NOMO-1 treated with dmso at 0.1 percent for 144 hours (cell line): ENCODE measurements at regions not wholly inside any gene's neighbourhood (a gene's known extent, or its start where the extent isn't known, plus 50 kb on each side); places are given as distances from the start of the nearest gene placed in this dataset.

ENCODE experiments used
- DNase-seq: peaks from one replicate; lab custom pipeline; 2025; ENCODE audit not compliant: unreplicated experiment; lab: John Stamatoyannopoulos, UW

DNA sequence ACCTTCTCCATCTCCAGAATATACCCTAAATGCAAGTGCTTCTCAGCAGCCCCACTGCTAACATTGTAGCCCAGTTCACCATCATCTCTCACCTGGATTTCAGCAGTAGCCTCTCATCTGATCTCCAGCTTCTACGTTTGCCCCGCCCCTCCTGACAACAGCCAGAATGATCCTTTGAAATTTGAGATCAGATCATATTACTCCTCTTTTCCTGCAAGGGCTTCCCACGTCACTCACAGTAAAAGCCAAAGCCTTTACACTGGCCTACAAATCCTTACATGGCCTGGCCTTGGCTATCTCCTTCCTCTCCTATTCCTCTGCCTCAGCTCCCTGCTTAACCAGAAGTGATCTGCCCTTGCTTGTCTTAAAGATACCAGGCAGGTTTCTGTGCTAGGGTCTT lies 94.3 kb upstream of the NBEA start:
- DNase-seq, result no peak

DNA sequence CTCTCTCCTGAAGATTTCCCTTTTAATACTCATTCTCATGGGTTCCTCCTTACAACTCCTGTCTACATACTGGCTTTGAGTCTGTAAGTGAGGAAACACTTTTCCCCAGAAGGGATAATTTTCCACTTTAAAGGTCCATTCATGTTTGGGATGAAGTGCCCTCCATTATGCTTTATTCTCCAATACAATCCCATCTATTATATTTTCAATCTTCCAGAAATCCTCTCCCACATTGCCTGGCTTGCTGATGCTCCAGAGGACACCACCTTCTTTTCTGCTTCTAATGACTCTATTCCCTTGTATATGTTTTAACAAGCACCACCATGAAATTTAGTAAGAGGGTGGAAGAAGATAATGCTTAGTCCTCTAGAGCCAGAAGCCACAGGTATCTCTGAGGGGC lies 92.7 kb upstream of the NBEA start:
- DNase-seq, result no peak

DNA sequence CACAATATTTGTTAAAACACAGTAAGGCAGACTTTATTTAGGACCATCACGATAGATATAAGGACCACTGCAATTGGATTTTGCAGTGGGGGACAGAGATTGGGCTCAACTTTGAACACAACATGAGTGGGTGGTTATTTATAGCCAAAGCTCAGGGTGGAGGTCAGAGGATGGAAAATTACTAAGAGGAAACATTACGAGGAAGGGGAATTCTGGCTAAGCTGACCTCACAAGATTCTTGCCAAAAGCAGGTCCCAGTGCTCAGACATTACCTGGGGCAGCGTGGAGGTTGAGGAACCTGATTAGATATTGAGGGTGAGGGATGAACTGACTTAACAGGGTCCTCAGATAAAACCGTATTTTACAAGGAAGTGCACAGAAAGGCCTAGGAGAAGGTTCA lies 88.9 kb upstream of the NBEA start:
- DNase-seq, result no peak

DNA sequence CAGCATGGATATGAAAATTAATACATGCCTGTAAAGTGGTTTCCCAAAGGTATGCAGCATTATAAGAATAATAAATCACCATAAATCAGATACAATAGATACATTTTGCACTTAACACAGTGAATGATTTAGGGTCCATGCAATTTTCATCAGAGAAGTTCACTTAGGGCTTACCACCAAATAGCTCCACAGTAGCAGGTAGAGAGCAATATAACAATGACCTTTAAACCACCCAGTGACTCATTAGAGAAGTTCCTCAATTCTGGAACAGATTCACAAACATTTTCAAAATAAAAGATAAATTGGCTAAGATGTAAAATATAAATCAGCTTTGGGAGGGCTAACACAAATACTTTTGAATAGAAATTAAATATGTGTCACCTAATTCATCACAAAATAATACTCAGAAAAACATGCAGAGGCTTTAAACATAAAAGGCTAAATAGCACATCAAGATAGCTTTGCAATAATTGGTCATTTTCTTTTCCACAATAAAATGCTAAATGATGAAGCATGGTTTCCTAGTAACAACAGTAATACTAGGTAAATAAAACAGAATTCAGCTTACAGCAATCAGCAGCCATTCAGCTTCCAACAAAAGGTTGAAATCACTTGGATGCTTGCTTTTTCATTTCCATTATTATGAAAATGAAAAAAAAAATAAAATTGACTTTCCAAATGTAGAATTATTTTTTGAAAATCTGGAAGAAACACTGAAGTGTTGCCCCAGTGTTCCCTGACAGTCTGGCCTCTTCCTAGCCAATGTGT lies 84.3 kb upstream of the NBEA start:
- no peak for DNase-seq

DNA sequence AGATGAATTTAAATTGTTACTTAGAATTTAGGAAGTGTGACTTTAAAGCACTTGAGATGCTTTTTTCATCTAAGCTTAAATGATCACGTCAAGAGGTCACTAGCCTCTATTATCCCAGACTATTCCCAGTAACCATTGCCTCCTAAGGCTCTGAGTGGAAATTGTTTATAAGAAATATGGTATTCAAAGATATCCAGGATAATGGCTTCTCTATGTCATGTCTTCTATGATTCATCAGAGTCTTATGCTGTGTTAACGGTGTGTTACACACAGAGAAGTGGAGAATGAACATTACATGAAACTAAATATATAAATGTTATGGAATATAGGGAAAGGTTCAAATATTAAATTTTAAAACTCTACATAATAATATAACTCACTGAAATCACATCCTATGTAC lies 79.8 kb upstream of the NBEA start:
- no peak for DNase-seq

DNA sequence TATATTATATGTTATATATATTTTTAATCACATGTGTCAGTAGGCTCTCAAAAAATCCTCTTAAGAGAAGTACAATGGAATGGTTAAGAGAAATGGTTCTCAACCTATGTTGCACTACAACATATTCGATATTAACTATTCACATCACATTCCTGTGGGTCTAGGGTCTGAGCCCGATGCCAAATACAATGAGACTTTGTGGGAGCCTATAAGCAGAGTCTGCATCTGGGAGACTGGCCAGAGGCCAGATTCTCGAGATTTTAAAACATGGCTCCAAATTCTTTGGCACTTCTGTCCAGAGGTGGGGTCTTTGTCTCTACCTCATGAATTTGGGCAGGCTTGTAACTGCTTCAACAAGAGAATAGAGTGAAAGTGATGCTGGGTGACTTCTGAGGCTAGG lies 79.4 kb upstream of the NBEA start:
- DNase-seq, result no peak

DNA sequence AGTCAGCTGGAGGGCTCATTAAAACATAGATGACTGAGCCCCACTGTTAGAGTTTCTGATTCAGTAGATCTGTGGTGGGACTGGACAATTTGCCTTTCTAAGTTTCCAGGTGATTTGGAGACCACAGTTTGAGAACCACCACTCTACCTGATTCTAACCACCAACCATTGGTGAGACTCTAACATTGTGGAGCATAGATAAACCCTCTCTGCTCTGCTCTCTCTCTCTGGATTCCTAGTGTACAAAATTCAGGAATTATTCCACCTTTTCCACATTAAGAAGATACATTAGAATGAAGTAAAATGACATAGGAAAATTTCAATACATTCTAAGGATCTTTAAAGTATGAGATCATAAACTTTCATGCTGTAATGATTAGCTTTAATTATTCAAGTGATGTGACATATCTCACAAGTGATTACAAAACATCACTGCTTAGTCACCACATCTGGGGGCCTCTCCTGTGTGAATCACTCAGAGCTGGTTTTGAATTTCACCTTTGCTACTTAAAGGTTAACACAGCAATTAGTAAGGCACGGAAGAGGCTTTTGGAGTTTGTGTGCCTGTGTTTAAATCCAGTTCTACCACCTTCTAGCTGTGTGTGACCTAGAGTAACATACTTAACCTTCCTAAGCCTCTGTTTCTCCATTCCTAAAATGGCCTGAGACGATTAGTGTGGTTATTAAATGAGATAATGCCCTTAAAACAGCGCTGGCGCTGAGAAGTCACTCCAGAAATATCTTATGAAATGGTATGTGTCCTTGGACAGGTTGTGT lies 78.5 kb upstream of the NBEA start:
- no peak for DNase-seq

DNA sequence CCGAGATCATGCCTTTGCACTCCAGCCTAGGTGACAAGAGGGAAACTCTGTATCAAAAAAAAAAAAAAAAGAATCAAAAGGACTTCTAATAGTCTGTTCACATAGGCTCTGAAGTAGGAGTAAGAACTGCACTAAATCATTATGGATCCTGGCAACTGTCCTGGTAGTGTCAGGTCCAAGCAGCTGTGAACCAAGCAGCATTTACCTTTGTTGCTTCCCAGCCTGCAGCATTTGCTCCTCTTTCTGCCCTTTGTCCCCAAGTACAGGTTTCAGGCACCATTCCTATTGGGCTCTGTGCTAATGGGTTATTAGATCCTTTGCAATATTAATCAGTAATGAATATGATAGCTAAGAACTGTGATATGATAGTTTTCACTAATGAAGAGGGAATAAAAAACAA lies 77.4 kb upstream of the NBEA start:
- DNase-seq, result no peak

DNA sequence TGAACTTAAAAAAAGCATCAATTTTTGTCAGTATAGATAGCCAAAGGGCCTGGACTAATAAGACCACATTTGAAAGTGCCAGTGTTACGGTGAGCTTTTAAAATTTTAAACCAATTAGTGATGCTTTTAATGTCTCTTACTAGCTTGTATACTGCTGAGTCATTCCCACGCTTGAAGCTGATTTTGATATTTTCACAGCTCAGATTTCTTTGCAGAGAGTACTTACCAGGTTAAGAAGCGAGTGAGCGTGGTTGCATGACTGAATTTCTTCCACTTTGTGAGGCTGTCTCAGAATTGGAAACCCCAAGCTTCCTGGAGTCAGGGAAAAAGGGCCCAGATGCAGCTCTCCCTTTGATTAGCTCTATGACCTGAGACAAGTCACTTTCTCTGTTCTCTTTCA lies 74.5 kb upstream of the NBEA start:
- DNase-seq, result no peak

DNA sequence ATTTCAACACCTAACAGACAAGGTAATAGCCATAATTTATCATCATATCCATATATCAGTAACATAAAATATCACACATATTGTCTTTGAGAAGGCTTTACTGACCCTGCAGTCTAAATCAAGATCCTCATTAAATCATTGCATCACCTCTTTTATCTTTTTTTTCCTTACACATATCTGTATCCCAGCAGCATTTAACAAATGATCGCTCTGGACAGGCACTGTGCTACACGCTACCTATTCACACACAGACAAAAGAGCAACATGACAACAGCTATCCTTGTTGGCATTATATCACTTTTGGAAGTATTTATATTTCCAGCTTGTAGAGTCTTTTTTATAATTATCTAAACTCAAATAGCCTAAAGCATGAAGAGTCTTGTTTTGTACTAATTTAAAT lies 73.3 kb upstream of the NBEA start:
- no peak for DNase-seq

DNA sequence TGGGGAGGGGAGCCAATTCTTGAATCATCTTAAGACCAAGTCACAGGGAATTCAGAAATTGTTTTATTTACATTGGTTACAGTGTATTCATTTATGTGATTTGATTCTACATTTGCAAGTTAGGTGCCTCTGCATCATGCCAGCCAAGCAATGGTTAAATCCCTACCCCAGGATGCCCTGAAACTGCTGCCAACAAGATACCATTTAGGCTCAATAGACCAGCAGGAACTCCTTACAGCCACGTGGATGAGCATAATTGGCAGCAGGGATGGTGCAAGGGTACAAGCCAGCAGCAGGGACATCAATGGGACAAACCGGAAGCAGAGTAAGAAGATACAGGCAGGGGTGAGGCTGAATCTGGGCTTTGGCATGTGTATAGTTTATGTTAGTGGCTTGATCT lies 72.4 kb upstream of the NBEA start:
- no peak for DNase-seq

DNA sequence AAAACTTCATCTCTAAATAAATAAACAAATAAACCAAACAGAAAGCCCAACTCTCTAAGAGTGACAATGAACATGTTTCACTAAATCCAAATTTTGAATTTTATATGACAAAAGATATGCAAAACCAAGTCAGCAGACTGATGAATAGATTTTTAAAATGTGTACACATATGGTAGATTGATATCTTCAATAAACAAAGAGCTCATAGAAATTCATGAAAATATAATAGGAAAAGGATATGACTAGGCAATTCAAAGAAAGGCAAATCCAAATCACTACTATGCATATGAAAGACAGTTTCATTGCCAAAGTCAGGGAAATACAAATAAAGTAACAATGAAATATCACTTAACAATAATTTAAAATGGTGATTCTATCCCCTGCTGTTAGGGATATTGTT lies 63.7 kb upstream of the NBEA start:
- no peak for DNase-seq

DNA sequence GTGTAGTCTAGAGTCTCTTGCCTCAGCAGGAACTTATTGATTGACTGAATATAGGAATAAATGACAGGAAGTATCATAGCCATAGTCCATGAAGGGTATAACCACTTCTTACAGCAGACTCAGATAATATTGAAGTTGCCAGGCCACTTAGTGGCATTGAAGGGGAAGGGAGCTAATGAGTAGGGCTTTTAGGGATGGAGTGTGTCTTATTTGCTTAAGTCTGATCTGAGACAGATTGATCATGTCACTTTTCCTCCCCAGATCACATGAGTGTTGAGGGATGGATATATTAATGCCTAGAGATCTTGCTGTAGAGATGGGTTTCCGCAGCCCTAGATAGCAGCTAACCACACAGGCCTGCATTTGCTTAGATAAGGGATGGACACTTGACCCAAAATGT lies 62.2 kb upstream of the NBEA start:
- no peak for DNase-seq

DNA sequence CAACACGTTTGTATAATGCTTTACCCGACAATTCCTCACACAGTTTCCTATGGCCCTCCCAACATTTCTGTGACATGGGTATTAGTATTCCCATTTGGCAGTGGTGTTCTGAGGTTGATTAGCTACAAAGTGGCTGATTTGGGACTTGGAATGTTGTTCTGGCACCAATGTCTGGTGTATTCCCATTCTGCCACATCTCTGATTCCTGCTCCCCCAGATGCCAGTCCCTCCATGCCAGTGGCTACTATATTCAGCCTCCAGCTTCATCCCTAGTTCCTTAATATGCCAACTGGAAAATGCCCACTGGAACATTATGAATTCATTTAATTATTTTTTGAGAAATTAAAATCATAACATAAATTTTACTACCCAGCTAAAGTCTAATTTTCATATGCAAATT lies 60.6 kb upstream of the NBEA start:
- DNase-seq, result no peak

DNA sequence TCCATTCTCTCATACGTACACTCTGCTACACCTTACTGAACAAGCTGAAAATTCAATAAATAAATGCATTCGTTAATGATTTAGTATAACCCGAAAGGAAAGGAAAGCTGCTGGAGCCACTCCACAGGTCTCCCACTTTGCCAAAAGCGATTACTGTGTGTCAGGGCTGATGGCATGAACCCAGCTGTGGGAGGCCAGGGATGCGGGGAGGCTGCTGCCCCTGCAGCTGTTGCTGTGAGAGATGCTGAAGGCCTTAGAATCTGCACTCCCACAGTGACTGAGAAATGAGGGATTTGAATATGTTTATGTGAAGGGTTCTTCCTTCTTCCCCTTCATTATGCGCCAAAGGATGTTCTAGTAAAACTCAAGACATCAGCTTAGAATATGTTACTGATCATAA lies 58.7 kb upstream of the NBEA start:
- DNase-seq, result no peak

DNA sequence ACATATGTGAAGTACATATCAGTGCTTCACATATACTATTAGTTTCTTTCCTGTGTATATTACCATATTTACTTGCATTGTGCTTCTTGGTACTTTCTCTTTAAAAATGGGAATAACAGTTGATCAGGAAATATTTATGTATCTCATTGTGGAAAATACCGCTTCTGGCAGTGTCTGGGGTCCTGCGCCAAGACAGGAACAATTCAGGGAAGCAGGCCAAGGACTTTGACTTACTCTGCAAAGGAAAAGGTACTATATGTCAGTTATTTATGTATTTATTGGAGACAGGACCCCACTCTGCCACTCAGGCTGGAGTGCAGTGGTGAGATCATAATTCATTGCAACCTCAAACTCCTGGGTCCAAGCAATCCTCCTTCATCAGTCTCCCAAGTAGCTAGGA lies 57.7 kb upstream of the NBEA start:
- no peak for DNase-seq

DNA sequence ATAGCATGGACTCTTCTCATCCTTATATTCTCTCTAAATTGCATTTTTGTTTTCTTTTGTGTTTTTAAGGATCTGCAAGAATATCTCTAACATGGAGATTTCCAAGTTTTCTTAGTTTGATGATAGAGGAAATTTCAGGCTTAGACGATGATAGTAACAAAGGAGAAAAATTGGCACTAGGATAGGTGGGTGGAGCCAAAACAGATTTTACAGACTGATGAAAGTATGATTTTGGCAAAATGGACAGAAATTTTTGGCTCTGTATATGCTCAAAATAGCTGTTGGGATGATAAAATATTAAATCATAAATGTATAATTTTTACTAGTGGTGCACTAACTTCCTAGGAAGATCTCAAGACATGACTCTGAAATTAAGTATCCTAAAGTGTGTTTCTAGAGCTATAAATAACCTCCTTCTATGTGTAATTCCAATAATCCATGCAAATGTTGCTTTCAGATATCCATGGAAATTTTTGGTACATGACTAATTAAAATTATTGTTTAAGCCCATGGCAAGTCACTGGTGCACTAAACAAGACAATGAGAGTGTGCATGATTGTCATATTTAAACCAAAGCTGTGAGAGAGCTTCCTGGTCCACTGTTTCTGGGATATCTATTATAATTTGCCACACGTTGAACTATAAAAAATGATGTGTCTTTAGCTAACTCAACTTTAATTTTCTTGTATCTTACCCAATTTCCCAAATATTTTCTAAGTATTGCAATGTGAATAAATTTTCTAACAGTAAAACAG lies 55.8 kb upstream of the NBEA start:
- DNase-seq, result no peak

DNA sequence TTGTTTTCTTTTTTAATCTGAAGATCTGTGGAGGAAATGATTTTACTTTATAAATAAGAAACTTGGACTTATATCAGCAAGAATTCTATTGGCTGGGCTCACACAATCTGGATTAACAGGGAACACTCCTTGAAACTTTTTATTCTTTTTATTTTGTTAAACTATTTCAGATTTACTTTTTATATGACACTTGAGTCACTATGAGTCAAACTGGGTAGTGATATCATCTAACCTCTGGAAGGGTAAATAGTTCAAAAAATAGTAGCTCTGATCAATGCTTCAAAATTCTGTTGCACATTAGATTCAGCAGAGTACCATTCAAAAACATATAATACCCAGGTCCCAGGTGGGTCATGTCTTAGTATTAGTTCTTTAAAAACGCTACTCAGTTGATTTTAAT lies 55.1 kb upstream of the NBEA start:
- DNase-seq, result no peak
